Thyroid gland (tissue), 4 donors: ENCODE measurements at regions not wholly inside any gene's neighbourhood (a gene's known extent, or its start where the extent isn't known, plus 50 kb on each side); places are given as distances from the start of the nearest gene placed in this dataset.

ENCODE experiments used
- POLR2A ChIP-seq, 2 donors: fragments of 450-650 bp; IDR thresholded peaks; one replicate each; pipeline ENCODE4 v1.6.1; 2017; ENCODE audit warnings: antibody characterized with exemption in 2 of 2, mild to moderate bottlenecking in 2 of 2, moderate library complexity in 1 of 2
- TF ChIP-seq, protein P1 (sequence below), 6 experiments: fragments of 200-600 bp in 3 of 6; fragments of 450-650 bp in 3 of 6; sonication (generic) in 3 of 6; IDR thresholded peaks; one replicate each; pipeline ENCODE4 v1.5.1; 2016 to 2019; ENCODE audit warnings: antibody characterized with exemption in 6 of 6, mild to moderate bottlenecking in 2 of 6, inconsistent platforms in 1 of 6, moderate library complexity in 1 of 6

- TF ChIP-seq, protein P1, sequence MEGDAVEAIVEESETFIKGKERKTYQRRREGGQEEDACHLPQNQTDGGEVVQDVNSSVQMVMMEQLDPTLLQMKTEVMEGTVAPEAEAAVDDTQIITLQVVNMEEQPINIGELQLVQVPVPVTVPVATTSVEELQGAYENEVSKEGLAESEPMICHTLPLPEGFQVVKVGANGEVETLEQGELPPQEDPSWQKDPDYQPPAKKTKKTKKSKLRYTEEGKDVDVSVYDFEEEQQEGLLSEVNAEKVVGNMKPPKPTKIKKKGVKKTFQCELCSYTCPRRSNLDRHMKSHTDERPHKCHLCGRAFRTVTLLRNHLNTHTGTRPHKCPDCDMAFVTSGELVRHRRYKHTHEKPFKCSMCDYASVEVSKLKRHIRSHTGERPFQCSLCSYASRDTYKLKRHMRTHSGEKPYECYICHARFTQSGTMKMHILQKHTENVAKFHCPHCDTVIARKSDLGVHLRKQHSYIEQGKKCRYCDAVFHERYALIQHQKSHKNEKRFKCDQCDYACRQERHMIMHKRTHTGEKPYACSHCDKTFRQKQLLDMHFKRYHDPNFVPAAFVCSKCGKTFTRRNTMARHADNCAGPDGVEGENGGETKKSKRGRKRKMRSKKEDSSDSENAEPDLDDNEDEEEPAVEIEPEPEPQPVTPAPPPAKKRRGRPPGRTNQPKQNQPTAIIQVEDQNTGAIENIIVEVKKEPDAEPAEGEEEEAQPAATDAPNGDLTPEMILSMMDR (IDR thresholded peaks at IDR 0.05) = no peak
- TF ChIP-seq POLR2A (IDR thresholded peaks at IDR 0.05) = no peak
Observed at GRCh38 chr2:154554046-154554445, 144.4 kb upstream of the KCNJ3 start.
